Fibroblast of pulmonary artery (primary cell): ENCODE measurements at regions not wholly inside any gene's neighbourhood (a gene's known extent, or its start where the extent isn't known, plus 50 kb on each side); places are given as distances from the start of the nearest gene placed in this dataset.
A peak's percentile ranks its signal among the peaks of the same experiment; 100 is the strongest.

ENCODE experiments used
- DNase-seq: peaks from one replicate; pipeline ENCODE4 v3.0.0-alpha.2; 2010; ENCODE audit warnings: low read depth
- H3K4me3 ChIP-seq: replicated peaks from 2 replicates; pipeline ENCODE4 v1.5.1; 2011; ENCODE audit warnings: low read depth, mild to moderate bottlenecking, control low read depth, low read length, moderate library complexity
- CTCF ChIP-seq: IDR thresholded peaks from 2 replicates; pipeline ENCODE4 v1.5.1; 2011; ENCODE audit warnings: mild to moderate bottlenecking, control low read depth, low read length, inconsistent platforms; ENCODE audit errors: missing control alignments

- TF ChIP-seq CTCF, result no peak
- no peak for DNase-seq
- no peak overlapping the region for H3K4me3 ChIP-seq
These were observed 457.8 kb upstream of the ZNF385D start for GRCh38 chr3:22208844-22209243.

- no peak for DNase-seq
- no peak overlapping the region for H3K4me3 ChIP-seq
- no peak for TF ChIP-seq CTCF
These were observed 458.6 kb upstream of the ZNF385D start for GRCh38 chr3:22209578-22209977.

GRCh38 chr3:22210693-22211092, 459.7 kb upstream of the ZNF385D start:
- no peak for DNase-seq
- no peak overlapping the region for H3K4me3 ChIP-seq
- TF ChIP-seq CTCF, result no peak

- no peak for TF ChIP-seq CTCF
- DNase-seq, result no peak
These were observed 465.6 kb upstream of the ZNF385D start for GRCh38 chr3:22216601-22217000.

GRCh38 chr3:22225161-22225560, 474.2 kb upstream of the ZNF385D start:
- DNase-seq, result no peak
- TF ChIP-seq CTCF, result no peak
- no peak overlapping the region for H3K4me3 ChIP-seq

More at GRCh38 chr3:22216601-22217000, 465.6 kb upstream of the ZNF385D start:
- no peak overlapping the region for H3K4me3 ChIP-seq

GRCh38 chr3:22228705-22229104, 477.7 kb upstream of the ZNF385D start:
- no peak for TF ChIP-seq CTCF
- no peak overlapping the region for H3K4me3 ChIP-seq
- DNase-seq, result peak; percentile 2

- peak; percentile 49 for DNase-seq
- no peak overlapping the region for H3K4me3 ChIP-seq
- TF ChIP-seq CTCF, result no peak
These were observed 480.1 kb upstream of the ZNF385D start for GRCh38 chr3:22231061-22231460.
